ENCODE measurements at regions not wholly inside any gene's neighbourhood (a gene's known extent, or its start where the extent isn't known, plus 50 kb on each side); places are given as distances from the start of the nearest gene placed in this dataset.

DNA sequence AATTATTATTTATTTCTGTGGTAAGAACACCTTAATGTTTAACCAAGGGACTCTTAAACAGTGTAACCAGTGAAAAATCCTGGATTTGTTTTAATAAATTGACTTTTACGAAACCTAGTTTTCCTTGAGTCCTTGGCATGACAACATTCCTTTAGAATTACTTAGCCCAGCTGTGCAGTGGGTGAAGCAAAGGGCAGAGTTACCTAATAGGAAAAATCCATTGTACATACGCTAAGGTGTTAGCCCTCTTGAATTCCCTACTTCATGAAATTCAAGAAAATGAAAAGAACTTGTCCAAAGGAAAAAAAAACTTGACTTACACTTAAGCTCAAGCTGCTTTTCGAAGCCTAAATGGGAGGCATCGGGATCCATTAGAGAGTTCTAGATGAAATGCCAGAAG lies 852.0 kb upstream of the ADAMTS5 start:
- no peak for TF ChIP-seq MYC (IDR thresholded peaks at IDR 0.05; ENCODE audit: low read depth, low read length)
- no peak for TF ChIP-seq POLR2A (IDR thresholded peaks at IDR 0.05; ENCODE audit: low read depth, low read length)
- TF ChIP-seq, protein P1, sequence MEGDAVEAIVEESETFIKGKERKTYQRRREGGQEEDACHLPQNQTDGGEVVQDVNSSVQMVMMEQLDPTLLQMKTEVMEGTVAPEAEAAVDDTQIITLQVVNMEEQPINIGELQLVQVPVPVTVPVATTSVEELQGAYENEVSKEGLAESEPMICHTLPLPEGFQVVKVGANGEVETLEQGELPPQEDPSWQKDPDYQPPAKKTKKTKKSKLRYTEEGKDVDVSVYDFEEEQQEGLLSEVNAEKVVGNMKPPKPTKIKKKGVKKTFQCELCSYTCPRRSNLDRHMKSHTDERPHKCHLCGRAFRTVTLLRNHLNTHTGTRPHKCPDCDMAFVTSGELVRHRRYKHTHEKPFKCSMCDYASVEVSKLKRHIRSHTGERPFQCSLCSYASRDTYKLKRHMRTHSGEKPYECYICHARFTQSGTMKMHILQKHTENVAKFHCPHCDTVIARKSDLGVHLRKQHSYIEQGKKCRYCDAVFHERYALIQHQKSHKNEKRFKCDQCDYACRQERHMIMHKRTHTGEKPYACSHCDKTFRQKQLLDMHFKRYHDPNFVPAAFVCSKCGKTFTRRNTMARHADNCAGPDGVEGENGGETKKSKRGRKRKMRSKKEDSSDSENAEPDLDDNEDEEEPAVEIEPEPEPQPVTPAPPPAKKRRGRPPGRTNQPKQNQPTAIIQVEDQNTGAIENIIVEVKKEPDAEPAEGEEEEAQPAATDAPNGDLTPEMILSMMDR (IDR thresholded peaks at IDR 0.05; ENCODE audit: extremely low read depth in 1 of 2, insufficient read depth in 1 of 2, low read depth in 1 of 2, low read length in 2 of 2): no peak
- TF ChIP-seq POLR2AphosphoS5 (IDR thresholded peaks at IDR 0.05; ENCODE audit: insufficient read depth, low read depth, low read length): no peak
- TF ChIP-seq JUN (IDR thresholded peaks at IDR 0.05; ENCODE audit: borderline replicate concordance, insufficient read depth, insufficient read length, low read depth): no peak
- TF ChIP-seq GATA2 (IDR thresholded peaks at IDR 0.05; ENCODE audit: insufficient read depth, insufficient read length, low read depth, low read length): no peak
